Embryonic facial prominence (tissue), 1 donor: ENCODE measurements at regions not wholly inside any gene's neighbourhood (a gene's known extent, or its start where the extent isn't known, plus 50 kb on each side); places are given as distances from the start of the nearest gene placed in this dataset.
"Not testable (repeated sequence)": the region's sequence is repeated elsewhere in the genome, so short reads cannot be mapped to it uniquely, and the experiment has no call there.

Source experiments
- DNase-seq: peaks from one replicate; pipeline ENCODE4 v3.0.0-alpha.2; 2016; ENCODE audit errors: extremely low spot score

DNA sequence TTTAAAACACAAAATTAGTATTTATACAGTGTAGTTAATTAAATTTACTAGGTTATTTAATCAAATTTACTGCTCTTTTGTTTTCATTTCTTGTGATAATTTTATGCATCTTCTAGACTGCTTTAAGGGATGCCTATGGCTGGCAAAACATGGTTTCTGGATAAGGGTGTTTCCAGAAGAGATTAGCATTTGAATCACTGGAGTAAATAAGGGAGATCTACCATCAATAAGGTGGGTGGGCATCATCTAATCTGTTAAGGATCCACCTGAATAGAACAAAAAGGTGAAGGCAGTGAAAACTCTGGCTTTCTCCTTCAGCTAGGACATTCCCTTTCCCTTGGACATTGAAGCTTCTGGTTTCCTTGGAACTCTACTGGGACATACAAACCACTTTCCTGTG, 146.2 kb upstream of the LAMA2 start:
- DNase-seq = no peak

DNA sequence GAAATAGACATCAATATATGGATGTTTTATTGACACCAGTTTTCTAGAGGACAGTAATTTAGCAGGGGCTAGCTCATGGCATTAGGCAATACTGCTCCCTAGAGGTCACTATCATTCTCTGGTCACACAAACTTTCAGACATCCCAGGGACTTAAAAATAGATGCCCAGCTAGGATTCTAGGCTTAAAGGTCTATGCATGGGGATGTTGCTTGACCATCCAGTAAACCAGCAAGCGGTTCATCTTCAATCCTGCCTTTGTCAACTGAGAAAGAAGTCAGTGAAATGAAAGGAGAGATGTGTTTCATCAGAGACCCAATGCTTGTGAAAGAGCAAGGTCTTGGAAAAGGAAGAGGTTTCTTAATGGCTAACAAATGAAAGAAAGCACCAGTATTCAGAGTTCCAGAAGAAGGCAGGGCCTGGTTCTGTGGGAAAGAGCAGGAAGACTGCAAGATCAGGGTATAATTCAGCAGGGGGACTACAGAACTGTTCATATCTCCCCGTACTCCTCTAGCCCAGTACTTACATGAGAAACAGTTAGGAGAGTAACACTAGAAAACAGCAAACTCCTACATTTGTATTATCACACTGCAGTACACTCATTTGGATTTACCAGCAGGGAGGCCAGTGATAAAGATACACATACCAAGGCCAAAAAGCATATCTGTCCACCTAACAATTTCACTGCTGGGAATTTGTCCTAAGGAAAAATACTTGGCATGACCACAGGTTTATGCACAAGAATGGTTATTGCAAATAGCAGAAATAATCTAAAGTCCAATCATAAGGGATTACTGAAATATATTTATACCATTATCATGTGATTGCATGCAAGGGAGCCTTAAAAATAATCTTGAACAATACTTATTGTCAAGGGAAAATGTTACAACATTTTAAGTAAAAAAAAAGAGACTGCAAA, 151.4 kb upstream of the LAMA2 start:
- DNase-seq = no peak

DNA sequence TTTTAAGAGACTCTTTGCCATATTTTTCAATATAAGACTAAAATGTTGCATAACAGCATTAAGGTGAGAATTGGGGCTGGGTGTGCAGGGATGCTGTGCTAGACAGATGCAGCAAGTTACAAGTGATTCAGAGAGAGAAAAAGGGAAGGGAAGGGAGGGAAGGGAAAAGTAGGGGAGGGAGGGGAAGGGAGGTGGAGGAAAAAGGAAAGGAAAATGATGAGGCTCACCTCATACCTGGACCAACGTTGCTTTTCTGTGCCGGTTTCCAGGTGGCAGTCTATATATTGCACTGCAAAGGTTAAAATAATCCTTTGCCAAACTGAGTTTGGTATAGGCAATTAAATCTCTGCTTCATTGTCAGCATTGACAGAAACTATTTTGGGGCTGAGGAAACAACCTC, 155.4 kb upstream of the LAMA2 start:
- no peak for DNase-seq

DNA sequence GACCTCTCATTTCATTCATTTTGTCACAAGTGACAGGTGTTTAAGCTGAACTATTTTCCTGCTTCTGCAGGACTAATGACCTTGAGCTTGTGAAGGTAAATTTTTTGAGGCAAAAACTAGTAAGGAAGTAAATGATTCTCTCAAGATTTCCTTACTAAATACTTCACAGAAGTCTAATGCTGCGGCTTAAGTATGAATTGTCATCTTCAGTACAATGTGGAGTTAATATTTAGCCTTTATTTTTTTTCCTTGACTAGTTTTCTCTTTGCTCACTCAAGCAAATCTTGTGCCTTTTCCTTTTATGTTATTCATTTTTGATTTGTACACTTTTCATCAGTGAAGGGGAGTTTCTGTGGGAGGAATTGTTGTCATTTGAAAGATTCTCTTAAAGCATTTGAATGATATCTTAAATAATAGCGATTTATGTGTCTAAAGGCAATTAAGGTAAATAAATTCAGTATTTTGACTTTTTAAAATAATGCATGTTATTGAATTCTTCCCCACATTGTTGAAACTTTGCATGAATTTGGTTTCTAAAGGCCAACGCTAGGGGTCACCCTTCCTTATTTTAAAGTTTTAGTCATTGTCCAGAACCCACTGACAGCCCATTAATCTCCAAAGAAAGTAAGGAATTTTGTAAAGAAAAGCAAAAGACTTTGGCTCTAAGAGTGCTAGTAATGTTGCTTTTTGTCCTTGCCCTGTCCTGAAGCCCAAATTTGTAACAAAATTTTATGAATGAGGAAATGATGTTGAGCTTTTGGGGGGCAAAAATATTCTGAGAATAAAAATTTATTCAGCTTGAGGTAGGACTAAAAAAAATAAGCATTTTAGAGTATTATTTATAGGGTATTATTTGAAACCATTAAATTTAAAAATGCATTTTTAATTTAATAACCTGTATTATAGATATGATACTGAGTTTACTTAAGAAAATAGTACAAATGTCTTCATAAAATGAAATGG, 157.4 kb upstream of the LAMA2 start:
- DNase-seq = no peak

DNA sequence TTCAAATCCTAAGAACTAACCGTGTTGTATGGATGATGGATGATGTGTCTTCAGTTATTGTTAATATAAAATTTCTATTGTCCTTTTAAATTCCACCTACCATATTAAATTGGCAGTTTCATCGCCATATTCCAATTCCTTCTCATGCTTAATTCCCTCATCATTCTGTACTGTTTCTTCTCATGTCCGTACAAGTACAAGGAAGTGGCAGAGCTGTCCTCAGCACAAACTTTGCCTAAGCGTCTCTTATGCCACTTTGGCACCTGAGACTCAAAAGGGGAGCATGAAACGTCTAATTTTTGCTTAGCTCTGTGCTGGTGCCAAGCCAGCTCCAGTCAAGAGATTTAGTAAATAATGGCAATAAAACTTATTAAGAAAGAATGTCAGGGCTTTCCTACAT, 158.2 kb upstream of the LAMA2 start:
- no peak for DNase-seq

DNA sequence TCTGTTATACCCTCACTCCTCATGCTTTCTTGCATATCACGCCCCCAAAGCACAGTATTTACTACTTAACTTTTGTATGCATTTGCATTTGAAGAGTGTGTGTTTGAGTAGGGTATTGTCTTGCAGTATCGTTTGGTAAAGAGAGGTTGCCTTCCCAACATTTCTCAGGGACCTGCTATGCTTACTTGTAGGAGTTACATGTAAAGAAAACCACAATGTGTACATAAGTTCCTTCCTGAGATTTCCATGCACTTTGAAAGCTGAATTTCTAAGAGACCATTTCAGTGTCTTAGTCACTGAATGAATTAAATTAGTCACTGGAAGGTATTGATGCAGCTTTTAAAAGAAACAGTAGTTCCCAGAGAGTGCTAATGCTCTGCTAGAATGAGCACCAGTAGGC, 159.3 kb upstream of the LAMA2 start:
- no peak for DNase-seq

DNA sequence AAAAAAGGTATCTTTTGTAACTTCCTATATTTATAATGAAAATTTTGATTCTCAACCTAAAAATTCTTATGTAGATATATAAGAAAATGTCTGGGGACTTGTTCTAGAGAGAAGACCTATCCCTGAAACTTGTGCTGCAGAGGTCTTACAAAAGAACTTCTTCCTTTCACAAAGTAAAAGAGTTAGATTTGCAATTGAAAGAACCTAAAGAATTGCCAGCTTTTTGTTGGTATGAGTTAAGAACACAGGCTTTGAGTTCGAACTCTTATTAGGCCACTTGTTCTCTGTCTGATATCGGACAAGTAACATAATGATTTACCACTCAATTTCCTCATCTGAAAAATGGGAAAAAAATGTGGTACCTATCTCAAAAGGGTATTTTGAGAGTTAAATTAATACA, 162.0 kb upstream of the LAMA2 start:
- DNase-seq = no peak

DNA sequence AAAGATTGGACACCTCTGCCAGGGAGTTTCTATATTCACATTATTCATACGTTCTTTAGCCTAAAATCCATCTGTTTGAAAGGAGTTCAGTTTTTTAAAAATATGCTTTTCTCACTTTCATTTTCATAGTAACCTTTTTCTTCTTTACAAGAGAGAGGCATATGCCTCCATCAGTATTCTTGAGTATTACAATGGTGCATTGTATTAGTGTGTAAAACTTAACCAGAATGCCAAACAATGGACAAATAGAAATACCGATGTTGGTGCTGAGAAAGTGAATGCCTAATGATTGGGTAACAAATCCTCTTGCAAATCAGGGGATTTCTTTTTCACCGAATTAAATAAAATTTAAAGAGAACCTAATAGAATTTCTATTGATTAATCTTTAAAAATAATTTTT, 163.2 kb upstream of the LAMA2 start:
- DNase-seq = no peak

DNA sequence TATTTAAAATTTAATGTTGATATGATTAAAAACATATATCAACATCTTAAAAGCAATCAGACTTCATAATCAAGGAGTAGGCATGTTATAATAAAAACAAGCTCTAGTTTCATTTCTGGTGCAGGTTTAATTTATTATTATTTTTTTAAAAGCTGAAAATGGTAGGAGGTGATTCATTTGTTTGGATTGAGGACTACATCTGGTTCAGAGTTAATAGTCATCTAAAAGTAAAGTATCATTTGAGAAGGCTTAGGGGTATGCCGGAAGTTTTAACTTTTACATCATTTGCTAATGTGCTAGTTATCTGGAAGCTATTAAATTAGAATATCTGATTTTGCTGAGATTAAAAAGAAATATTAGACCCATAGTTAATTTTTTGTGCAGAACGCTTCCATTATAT, 169.5 kb upstream of the LAMA2 start:
- DNase-seq = no peak

DNA sequence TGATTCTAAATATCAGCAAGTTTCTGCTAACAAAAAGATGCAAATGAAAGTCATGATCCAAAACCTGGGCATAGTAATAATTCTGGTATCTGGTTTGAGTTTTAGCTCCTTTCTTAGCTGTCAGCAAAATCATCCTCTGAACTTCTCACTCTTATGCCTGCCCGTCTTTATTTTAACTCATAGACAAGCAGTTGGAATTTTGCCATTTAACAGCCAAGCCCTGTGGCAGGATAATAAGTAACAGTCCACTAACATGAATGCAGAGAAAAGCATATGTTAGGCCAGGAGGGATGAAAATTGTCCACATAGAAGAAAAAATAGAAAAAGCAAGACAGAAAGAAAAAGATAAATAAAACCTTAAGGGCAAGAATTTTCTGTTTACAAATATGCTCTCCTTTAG, 170.0 kb upstream of the LAMA2 start:
- no peak for DNase-seq

DNA sequence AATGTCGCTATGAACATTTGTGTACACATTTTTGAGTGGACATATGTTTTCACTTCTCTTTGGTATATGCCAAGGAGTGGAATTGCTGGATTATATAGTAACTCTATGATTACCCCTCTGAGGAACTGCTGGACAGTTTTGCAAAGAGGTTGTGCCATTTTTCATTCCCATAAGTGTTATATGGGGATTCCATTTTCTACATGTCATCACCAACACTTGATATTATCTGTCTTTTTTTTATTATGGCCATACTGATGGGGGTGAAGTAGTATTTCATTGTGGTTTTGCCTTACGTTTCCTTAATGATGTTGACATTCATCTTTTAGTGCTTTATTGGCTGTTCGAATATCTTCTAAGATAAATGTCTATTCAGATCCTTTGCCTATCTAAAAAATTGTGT, 171.8 kb upstream of the LAMA2 start:
- no peak for DNase-seq

DNA sequence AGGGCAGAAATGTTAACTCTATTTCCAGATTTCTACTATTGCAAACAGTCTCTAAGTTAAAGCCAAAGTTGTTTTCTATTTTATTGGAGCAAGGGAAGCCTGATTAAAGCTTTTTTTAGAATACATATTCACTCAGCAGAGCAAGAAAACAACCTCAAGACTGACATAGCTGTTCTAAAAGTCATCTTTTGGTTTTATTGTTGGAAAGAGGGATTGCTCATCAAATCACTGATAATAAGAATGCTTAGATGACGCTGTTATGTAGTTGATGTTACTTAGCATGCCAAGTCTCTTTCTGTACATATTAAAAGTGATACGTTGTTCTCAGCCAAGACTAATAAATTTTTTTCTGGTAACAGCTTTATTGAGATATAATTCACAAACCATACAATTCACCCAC, 172.6 kb upstream of the LAMA2 start:
- DNase-seq = no peak

DNA sequence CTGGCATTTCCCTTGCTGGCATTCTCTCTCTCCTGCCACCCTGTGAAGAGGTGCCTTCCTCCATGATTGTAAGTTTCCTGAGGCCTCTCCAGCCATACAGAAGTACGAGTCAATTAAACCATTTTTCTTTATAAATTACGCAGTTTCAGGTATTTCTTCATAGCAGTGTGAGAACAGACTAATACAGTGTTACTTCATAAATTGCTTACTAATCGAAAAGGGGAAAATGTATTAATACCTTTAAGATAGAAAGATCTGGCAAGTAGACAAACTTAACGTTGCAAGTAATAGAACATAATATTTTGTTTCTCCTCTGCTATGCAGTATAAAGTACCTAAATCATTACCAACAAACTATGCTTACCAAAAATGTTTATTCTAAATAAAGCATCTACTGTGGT, 178.3 kb upstream of the LAMA2 start:
- DNase-seq = no peak

DNA sequence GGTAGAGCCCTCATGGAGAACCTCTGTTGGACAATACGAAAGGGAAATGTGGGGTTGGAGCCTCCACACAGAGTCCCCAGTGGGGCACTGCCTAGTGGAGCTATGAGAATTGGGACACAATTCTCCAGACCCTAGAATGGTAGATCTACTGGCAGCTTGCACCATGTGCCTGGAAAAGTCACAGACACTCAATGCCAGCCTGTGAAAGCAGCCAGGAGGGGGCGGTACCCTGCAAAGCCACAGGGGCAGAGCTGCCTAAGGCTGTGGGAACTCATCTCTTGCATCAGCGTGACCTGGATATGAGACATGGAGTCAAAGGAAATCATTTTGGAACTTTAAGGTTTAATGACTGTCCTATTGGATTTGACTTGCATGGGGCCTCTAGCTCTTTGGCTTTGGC, 179.1 kb upstream of the LAMA2 start:
- not testable (repeated sequence) for DNase-seq

DNA sequence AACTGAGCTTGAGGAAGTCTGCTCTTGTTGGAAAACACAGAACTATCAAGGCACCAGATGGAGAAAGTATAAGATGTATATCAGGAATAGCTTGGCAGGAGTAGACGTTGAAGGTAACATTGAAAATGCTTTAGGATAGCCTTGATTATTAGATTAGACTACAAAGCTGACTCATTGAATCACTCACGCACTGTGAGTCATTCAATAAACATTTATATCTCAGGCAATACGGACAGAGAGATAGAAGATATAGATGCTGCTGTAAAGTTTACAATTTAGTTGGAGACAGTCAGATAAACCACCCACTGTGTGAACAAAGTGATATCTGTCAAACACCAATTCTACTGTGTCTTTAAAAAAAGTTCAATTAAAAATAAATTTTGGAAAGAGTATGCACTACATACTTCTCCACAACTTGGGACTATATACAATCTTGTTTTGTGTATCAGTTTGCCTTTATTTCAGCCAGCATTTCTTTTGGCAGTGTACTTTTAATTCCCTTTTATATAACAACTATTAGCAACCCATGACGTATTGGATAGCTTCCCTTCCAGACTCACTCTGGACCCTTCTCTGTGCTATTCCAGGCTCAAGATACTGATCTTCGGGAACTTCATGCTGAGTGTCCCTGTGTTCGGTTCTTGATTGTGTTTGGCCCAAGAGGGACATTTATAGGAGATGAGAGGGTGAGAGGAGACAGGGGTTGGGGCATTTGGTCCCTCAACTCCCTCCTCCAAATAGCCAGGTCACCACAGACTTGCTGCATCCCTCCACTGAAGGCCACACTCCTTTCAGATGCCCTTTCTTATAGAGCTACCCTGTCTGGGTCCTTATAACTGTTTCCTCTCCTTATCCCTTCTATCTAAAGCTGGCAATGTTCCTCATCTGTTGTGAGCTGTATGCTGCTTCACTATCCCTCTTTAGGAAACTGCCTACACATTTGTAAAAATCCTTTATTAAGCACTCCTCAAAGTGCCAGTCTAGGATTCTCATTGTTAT, 176.6 kb upstream of the PTPRK start:
- no peak for DNase-seq

DNA sequence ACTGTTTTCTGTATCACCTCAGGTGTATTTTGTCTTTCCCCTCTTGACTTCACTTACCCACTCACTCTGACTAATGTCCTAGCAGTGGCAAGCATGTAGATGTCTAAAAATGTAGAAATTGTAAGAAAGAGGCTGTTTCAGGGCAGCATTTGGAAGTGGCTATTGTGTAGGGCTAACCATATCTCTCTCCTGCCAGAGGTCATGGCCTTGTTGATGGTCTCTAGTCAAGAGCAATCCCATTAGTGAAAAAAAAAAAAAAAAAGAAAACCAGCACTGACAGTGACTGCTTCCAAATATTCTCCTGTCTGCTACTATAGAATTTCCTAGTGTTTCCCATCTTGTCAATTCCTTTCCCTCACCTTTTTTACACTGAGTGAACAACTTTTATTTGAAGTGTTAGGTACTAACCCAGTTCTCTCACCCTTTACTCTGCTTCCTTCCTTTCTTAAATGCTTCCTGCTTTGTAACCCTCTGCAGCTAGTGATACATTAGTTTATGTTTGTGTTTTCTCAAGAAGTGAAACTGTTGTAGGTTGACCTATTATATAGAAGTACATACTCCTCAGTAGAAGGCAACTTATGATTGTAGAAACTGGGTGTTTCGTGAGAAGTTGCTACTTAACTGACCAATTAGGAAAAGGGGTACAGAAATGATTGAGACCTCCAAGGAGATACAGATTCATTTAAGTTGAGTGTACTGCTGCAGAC, 174.1 kb upstream of the PTPRK start:
- no peak for DNase-seq

DNA sequence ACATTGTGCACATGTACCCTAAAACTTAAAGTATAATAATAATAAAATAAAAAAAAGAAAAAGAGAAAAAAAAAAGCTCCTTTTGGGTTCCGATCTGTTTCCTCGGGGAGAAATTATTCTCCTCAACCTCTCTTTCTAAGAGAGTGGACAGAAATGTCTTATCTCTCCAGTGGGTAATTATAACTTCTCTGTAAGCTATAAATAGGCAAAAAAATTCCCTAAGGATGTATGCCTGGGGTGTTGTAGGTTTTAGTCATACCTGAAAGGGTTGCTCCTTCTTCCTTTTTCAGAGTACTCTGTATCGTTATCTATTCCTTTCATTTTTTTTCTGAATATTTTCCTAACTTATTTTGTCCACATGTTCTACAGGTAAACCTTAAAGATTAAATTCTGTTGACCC, 169.7 kb upstream of the PTPRK start:
- DNase-seq = no peak

DNA sequence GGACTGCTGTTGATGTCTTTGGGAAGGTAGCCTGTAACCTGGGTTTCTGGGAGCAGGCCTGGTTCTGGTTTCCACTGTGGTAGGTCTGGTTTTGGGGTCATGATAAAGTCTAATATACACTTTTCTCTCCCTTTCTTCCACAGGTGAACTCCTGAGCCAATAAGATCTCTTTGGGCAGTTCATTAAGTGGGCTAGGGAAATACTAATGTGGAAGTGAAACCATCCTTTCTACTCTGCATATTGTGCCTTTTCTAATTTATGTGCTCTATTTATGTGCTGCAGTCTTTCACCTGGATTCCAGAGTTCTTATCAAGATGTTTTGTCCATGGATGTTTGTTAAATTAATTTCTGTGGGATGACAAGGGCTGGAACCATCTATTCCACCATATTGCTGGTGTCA, 165.7 kb upstream of the PTPRK start:
- no peak for DNase-seq

DNA sequence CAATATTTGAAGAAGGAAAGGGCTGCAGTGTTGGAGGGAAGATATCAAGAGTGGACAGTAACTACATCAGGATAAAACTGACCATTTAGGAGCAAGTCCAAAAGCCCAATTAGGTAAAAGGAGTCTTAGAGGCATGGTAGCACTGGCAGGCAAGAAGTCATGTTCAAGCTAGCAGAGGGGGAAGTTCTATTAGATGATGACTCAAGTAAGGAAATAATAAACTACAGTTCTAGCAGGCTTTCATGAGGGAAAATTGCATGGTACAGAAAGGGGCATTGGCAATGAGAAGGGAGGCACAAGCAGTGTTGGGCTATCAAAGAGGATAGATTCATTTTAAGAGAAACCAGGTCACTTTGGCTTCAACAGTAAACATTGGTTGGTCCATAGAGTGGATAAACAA, 156.1 kb upstream of the PTPRK start:
- no peak for DNase-seq

DNA sequence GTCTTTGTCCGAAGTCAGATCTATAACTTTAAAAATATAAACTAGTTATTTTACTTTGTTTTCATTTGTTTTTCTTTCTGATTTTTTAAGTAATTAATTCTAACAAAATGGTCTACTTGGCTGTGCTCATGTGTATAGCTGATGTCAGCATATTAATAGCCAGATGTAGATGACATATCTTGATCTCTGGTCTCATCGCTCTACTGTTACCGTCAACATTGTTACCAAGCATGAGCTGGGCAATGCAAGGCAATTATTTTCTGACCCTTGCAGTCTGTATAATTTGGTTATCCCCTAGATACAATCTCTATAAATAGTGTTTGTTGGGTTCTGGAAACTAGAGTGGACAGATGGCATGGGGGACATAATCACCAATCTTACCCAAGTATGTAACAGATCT, 151.6 kb upstream of the PTPRK start:
- no peak for DNase-seq

DNA sequence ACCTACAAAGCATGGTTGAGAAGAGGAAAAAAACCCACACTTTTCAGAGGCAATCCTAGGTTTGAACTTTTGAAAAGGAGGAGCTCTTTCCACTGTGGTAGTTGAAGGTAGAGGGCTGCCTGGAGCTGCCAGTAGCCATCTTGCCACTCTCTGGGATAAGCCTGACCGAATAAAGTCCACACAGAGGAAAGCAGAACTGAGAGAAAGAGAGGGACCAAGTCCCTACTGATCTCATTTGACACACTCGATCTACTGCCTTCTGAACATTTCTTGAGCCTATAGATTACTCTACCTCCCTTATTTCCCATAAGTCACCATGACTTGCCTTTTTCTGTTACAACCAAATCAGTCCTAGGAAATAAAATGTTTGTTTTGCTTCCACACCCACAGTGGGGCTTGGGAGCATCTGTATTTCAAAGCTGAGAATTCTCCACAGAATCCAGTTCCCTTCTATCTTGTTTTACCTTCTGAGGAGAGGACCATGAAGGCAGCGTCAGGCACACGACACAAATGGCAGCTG, 147.0 kb upstream of the PTPRK start:
- DNase-seq = no peak
